Smooth muscle cell (in vitro differentiated cells): ENCODE measurements at regions not wholly inside any gene's neighbourhood (a gene's known extent, or its start where the extent isn't known, plus 50 kb on each side); places are given as distances from the start of the nearest gene placed in this dataset.
"Not testable (repeated sequence)": the region's sequence is repeated elsewhere in the genome, so short reads cannot be mapped to it uniquely, and the experiment has no call there.

Experiments used
- DNase-seq: peaks from one replicate; lab custom pipeline; 2025; ENCODE audit not compliant: unreplicated experiment; lab: John Stamatoyannopoulos, UW
- H2AFZ ChIP-seq: fragments of 200-600 bp; sonication (generic); 2 replicates; pipeline ENCODE4 v1.6.0; 2016; ENCODE audit warnings: antibody characterized with exemption, low read depth, mild to moderate bottlenecking
- H3F3A ChIP-seq: fragments of 200-600 bp; sonication (generic); 2 replicates; pipeline ENCODE4 v1.6.0; 2017; ENCODE audit warnings: antibody characterized with exemption, low read depth
- H3K27ac ChIP-seq: fragments of 200-600 bp; sonication (generic); 2 replicates; pipeline ENCODE4 v1.5.1; 2016; ENCODE audit warnings: low read depth, mild to moderate bottlenecking
- H3K27me3 ChIP-seq: fragments of 200-600 bp; sonication (generic); 2 replicates; pipeline ENCODE4 v1.6.1; 2016; ENCODE audit warnings: low read depth, mild to moderate bottlenecking
- H3K36me3 ChIP-seq: fragments of 200-600 bp; sonication (generic); 2 replicates; pipeline ENCODE4 v1.5.1; 2016; ENCODE audit warnings: low read depth
- H3K4me1 ChIP-seq: fragments of 200-600 bp; sonication (generic); 2 replicates; pipeline ENCODE4 v1.5.1; 2016; ENCODE audit warnings: low read depth
- H3K4me2 ChIP-seq: fragments of 200-600 bp; sonication (generic); 2 replicates; pipeline ENCODE4 v1.6.0; 2016; ENCODE audit warnings: mild to moderate bottlenecking
- H3K4me3 ChIP-seq: fragments of 200-600 bp; sonication (generic); 2 replicates; pipeline ENCODE4 v1.5.1; 2016; ENCODE audit warnings: mild to moderate bottlenecking
- H3K79me2 ChIP-seq: fragments of 200-600 bp; sonication (generic); 2 replicates; pipeline ENCODE4 v1.6.0; 2016; ENCODE audit warnings: low read depth, mild to moderate bottlenecking
- H3K9ac ChIP-seq: fragments of 200-600 bp; sonication (generic); 2 replicates; pipeline ENCODE4 v1.6.0; 2016; ENCODE audit warnings: low read depth
- H3K9me3 ChIP-seq: fragments of 200-600 bp; sonication (generic); replicated peaks from 2 replicates; pipeline ENCODE4 v1.5.1; 2016; ENCODE audit warnings: low read depth
- H4K20me1 ChIP-seq: fragments of 200-600 bp; sonication (generic); 2 replicates; pipeline ENCODE4 v1.6.0; 2016; ENCODE audit warnings: low read depth
- WGBS: methylation state at CpG from one replicate; pipeline ENCODE4 v1.1.7; 2016; ENCODE audit warnings: low lambda C conversion rate; 5-methylcytosine and 5-hydroxymethylcytosine counted together
- TF ChIP-seq, protein P1 (sequence below): fragments of 200-600 bp; sonication (generic); IDR thresholded peaks from 2 replicates; pipeline ENCODE4 v1.5.1; 2017; ENCODE audit warnings: borderline replicate concordance, mild to moderate bottlenecking, antibody characterized with exemption; ENCODE audit not compliant: insufficient read depth, poor library complexity, severe bottlenecking

DNA sequence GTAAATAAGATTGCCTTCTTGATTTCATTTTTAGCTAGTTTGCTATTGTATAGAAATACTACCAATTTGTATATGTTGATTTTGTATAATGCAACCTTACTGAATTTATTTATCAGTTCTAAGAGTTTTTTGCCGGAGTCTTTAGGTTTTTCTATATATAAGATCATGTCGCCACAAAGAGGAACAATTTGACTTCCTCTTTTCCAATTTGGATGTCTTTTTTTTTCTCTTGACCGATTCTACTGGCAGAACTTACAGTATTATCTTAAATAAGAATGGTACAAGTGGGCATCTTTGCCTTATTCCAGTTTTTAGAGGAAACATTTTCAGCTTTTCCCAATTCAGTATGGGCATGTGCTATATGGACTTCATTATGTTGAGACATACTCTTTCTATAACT lies 624.7 kb upstream of the ACO1 start:
- Histone ChIP-seq H3K27me3 (no peaks in the 10 kb centered on the region), H3K79me2 (no peaks in the 10 kb centered on the region), H3K4me1 (no peaks in the 10 kb centered on the region), H3K9ac (no peak overlapping the region), H4K20me1 (no peaks in the 10 kb centered on the region), H3K4me2 (no peak overlapping the region), H3K36me3 (no peaks in the 10 kb centered on the region), H3K4me3 (no peak overlapping the region), H3F3A (no peaks in the 10 kb centered on the region), H3K9me3 (no peaks in the 10 kb centered on the region), H3K27ac (no peak overlapping the region), H2AFZ (no peak overlapping the region)
- WGBS = 87% methylated on average over 3 of the region's 3 CpGs
- no peak for DNase-seq
- TF ChIP-seq, protein P1, sequence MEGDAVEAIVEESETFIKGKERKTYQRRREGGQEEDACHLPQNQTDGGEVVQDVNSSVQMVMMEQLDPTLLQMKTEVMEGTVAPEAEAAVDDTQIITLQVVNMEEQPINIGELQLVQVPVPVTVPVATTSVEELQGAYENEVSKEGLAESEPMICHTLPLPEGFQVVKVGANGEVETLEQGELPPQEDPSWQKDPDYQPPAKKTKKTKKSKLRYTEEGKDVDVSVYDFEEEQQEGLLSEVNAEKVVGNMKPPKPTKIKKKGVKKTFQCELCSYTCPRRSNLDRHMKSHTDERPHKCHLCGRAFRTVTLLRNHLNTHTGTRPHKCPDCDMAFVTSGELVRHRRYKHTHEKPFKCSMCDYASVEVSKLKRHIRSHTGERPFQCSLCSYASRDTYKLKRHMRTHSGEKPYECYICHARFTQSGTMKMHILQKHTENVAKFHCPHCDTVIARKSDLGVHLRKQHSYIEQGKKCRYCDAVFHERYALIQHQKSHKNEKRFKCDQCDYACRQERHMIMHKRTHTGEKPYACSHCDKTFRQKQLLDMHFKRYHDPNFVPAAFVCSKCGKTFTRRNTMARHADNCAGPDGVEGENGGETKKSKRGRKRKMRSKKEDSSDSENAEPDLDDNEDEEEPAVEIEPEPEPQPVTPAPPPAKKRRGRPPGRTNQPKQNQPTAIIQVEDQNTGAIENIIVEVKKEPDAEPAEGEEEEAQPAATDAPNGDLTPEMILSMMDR = no peak

GRCh38 chr9:31774021-31774420 lies 610.4 kb upstream of the ACO1 start:
- H3K4me3 ChIP-seq = not testable (repeated sequence)

DNA sequence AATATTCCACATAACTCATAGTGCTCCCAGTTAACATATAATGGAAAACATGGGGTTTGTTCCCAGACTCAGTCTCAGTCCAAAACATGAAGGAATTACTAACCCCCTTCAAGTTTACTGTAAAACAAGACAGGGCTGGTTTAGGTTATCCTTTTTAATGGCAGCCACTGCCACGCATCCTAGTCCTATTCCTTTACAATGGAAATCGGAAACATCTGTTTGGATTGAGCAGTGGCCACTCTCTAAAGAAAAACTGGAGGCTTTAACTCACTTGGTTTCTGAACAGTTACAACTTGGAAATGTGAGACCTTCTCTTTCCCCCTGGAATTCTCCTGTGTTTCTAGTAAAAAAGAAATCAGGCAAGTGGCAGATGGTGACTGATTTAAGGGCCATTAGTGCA lies 609.9 kb upstream of the ACO1 start:
- 91% methylated on average over 2 of the region's 2 CpGs for WGBS
- Histone ChIP-seq H3K27me3 (no peaks in the 10 kb centered on the region), H3K4me1 (no peaks in the 10 kb centered on the region), H3K36me3 (no peaks in the 10 kb centered on the region), H3K4me3 (no peak overlapping the region), H4K20me1 (no peaks in the 10 kb centered on the region), H3K4me2 (no peak overlapping the region), H3K27ac (no peak overlapping the region), H3F3A (no peaks in the 10 kb centered on the region), H3K9ac (no peak overlapping the region), H2AFZ (no peak overlapping the region), H3K9me3 (no peaks in the 10 kb centered on the region), H3K79me2 (no peaks in the 10 kb centered on the region)
- TF ChIP-seq, protein P1 = no peak
- no peak for DNase-seq

More at GRCh38 chr9:31774021-31774420, 610.4 kb upstream of the ACO1 start:
- WGBS = 85% methylated on average over 3 of the region's 3 CpGs
- H3F3A ChIP-seq, DNase-seq, H3K79me2 ChIP-seq, H3K4me1 ChIP-seq, H3K9me3 ChIP-seq, H2AFZ ChIP-seq, H3K27me3 ChIP-seq, H3K4me2 ChIP-seq, H3K9ac ChIP-seq, H3K27ac ChIP-seq, H3K36me3 ChIP-seq, H4K20me1 ChIP-seq: not testable (repeated sequence)

- Histone ChIP-seq H3K36me3 (no peaks in the 10 kb centered on the region), H3K79me2 (no peaks in the 10 kb centered on the region), H2AFZ (no peak overlapping the region), H3K4me1 (no peaks in the 10 kb centered on the region), H3K9me3 (no peaks in the 10 kb centered on the region), H3F3A (no peaks in the 10 kb centered on the region), H3K9ac (no peak overlapping the region), H3K4me2 (no peak overlapping the region), H4K20me1 (no peaks in the 10 kb centered on the region), H3K27ac (no peak overlapping the region), H3K4me3 (no peak overlapping the region), H3K27me3 (no peaks in the 10 kb centered on the region)
- DNase-seq = no peak
- WGBS = 82% methylated on average over 3 of the region's 3 CpGs
- TF ChIP-seq, protein P1 = no peak
Observed at GRCh38 chr9:31776471-31776870, 608.0 kb upstream of the ACO1 start.
